Left cardiac atrium (tissue), 4 donors: ENCODE measurements at regions not wholly inside any gene's neighbourhood (a gene's known extent, or its start where the extent isn't known, plus 50 kb on each side); places are given as distances from the start of the nearest gene placed in this dataset.
"Not testable (repeated sequence)": the region's sequence is repeated elsewhere in the genome, so short reads cannot be mapped to it uniquely, and the experiment has no call there.

ENCODE experiments used
- ATAC-seq, 2 donors: fragments of 200-7000 bp; cut with Tn5 transposase; one replicate each; pipeline ENCODE4 v1.9.1; 2020; ENCODE audit warnings: mild to moderate bottlenecking in 2 of 2, moderate library complexity in 2 of 2
- DNase-seq: peaks from one replicate; pipeline ENCODE4 v3.0.0-alpha.2; 2020
- intact Hi-C, 2 donors: fragments of 100-400 bp; cut with DNase I; formaldehyde crosslinking; loops; one replicate each; pipeline versions ENCODE4 v1.14.1 to v1.15.1; 2022 to 2023
- donor health status: DM: no; HTN: yes; CAD: no.
- donor health status: DM: no; HTN: yes; CAD: no; lungs with severe emphysema.
- donor health status: DM: yes; HTN: yes; CAD: no.
- donor health status: Dilated cardiomyopathy.

DNA sequence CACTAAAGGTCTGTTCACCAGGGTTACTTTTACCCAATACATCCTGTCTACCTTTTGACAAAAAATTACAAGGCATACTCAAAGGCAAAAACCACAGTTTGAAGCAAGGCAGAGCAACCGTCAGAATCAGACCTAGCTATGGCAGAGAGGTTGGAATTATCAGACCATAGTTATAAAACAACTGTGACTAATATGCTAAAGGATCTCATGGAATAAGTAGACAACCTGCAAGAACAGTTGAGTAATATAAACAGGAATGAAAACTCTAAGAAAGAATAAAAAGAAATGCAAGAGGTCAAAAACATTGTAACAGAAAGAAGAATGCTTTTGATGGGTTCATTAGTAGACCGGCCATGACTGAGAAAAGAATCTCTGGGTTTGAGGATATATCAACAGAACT is 318.8 kb upstream of the KCNH7 start:
- DNase-seq (no peak), ATAC-seq (no peak)
- intact Hi-C loops = no loop called here

DNA sequence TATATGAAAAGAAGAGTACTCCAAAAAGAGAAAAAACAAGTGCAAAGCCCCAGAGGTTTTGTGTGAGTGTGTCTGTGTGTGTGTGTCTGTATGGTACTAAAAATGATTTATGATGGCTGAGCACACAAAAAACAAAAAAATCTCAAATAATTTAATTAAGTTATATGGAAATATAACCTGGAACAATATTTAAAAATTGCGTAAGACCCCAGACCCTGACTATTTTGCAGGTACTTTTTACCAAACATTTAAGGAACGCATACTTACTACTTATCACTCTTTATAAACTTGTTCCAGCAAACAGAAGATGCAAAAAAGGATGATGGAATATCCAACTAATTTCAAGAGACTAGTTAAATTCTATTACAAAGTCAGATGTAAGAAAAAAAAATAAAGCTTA is 317.4 kb upstream of the KCNH7 start:
- DNase-seq (no peak), ATAC-seq (no peak)
- intact Hi-C loops = no loop called here

DNA sequence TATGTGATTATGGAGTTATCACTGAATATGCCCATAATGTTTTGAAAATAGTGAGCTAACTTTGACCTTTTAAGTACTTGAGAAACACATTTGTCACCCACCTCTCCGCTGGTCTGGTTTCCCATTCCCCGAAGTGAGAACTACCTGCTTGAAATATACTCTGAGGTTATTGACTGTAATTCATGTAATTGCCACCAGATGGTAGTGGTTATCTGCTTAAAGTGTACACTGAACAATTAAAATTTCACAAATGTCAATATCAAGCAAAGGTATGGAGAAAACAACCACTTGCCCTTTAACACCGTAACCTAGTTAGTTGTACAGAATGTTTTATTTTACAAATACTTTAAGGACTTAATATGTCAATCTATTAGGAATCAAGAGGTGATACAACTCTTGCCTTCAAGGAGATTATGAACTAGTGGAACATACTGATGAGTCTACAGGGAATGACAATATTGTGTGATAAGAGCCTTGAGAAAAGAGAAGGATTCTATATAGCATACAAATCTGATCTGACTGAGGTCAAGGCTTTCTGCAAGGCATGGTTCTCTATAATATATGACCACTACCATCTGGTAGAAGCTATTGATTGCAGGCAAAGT is 316.8 kb upstream of the KCNH7 start:
- no peak for ATAC-seq

GRCh38 chr2:163142618-163143017 is 304.1 kb upstream of the KCNH7 start:
- intact Hi-C loops = no loop called here

More for the DNA sequence above, 316.8 kb upstream of the KCNH7 start:
- no peak for DNase-seq
- intact Hi-C loops = no loop called here

GRCh38 chr2:163138947-163139346 is 300.4 kb upstream of the KCNH7 start:
- DNase-seq (no peak), ATAC-seq (no peak)
- intact Hi-C loops = no loop called here

More at GRCh38 chr2:163142618-163143017, 304.1 kb upstream of the KCNH7 start:
- no peak for ATAC-seq
- no peak for DNase-seq

- DNase-seq = no peak
- intact Hi-C loops = no loop called here
- no peak for ATAC-seq
Observed at GRCh38 chr2:163135256-163135655, 296.7 kb upstream of the KCNH7 start.

DNA sequence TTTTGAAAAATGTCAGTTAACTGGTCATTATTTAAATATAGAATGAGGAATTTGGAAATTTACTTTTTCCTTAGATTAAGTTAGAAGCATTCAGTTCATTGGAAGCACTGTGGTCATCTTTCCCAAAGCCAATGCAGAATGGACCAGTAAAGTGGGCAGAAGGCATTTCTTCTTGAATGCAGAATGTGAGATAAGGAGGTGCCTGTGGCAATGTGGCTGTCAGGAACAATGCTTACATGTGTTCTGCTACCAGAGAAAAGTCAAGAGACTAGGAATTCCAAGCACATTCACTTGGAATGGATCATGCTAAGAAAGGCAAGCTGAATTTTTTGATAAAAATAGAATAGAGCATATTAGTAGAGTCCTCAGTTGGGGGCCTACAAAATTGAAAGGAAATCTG is 295.0 kb upstream of the KCNH7 start:
- intact Hi-C loops = loop anchor here in 1 of 2 donors (2.0 kb wide), 1 partner anchor 243 kb away; no protein-coding TSS in a partner anchor
- ATAC-seq = peak; percentile 37 to 59

DNA sequence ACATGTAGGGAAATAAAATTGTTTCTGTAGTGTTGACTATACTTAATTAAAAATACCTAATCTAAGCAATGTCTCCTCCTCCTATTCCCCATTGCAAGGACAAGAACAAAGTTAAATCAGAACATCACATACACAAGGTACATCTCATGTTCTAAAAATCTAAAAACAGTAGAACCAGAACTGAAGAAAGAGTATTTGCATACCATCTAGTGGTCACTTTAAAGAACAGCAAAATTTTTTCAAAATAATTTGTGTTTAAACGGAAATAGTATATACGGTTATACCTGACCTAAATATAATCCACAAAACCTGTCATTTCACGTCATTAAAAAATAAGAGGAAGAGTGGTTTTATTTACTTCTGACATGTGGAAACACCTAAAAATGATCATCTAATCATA is 294.3 kb upstream of the KCNH7 start:
- ATAC-seq (peak in 1 of 2 donors; percentile 18), DNase-seq (no peak)
- intact Hi-C loops = loop anchor here in 1 of 2 donors (2.0 kb wide), 1 partner anchor 242 kb away; no protein-coding TSS in a partner anchor

More for the DNA sequence above, 295.0 kb upstream of the KCNH7 start:
- no peak for DNase-seq

DNA sequence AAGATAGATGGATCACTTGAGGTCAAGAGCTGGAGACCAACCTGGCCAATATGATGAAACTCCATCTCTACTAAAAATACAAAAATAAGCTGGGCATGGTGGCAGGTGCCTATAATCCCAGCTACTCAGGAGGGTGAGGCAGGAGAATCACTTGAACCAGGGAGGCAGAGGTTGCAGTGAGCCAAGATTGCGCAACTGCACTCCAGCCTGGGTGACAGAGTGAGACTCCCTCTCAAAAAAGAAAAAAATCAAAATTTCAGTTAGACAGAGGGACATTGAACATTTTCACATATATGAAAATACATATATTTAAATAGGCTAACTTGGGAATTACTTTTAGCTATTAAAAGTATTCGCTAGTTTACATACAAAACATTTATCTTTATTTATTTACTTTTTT is 293.6 kb upstream of the KCNH7 start:
- DNase-seq, ATAC-seq: not testable (repeated sequence)
- intact Hi-C loops = loop anchor here in 1 of 2 donors (2.0 kb wide), 1 partner anchor 241 kb away; no protein-coding TSS in a partner anchor

- no peak for ATAC-seq
- no peak for DNase-seq
- intact Hi-C loops = no loop called here
Observed at GRCh38 chr2:163123526-163123925, 285.0 kb upstream of the KCNH7 start.

GRCh38 chr2:163122257-163122656 is 283.7 kb upstream of the KCNH7 start:
- ATAC-seq (peak in 1 of 2 donors; percentile 61), DNase-seq (no peak)
- intact Hi-C loops = no loop called here

- ATAC-seq (peak in 1 of 2 donors; percentile 77), DNase-seq (no peak)
- intact Hi-C loops = no loop called here
Observed at GRCh38 chr2:163121483-163121882, 282.9 kb upstream of the KCNH7 start.

DNA sequence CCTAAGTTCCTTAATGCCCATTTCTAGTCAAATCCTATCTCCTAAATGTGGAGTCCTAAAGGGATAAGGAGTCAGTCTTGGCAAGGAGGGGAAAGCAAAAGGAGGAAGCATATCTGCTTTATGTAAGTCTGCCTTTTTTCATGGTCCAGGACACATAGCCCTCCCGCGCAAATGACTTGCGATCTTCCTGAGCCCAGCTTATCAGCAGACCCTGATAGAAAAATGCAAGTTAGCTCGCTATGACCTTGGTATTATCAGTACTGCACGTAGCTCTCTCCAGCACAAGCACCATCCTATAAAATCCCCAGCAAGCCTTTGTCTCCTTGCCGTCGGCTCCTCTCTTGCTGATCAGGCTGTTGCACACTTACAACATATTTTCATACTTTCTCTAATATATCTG is 281.4 kb upstream of the KCNH7 start:
- peak in 1 of 2 donors; percentile 44 for ATAC-seq
- intact Hi-C loops = no loop called here
- no peak for DNase-seq

DNA sequence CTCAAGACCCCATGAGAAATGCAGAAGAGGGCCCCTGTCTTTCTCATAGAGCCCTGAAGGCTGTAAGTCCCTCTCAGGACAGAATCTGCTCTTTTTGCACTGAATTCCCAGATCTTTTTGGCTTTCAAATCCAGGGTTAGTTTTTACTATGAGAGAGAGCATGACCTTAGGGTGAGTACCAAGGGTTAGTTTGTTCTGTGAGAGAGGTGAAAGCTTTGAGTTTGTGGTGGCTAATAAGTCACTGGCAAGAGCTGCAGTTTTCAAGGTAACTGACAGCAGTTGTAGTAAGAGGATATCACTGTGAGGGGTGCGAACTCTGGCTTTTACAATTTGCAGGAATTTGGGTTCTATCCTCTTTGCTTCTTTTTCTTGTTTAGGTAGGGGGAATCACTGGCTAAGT is 248.4 kb upstream of the KCNH7 start:
- ATAC-seq (no peak), DNase-seq (no peak)
- intact Hi-C loops = no loop called here

- DNase-seq, intact Hi-C loops, ATAC-seq: not testable (repeated sequence)
Observed at GRCh38 chr2:163085366-163086024, 246.9 kb upstream of the KCNH7 start.

GRCh38 chr2:163081754-163082153 is 243.2 kb upstream of the KCNH7 start:
- intact Hi-C loops = no loop called here
- ATAC-seq (no peak), DNase-seq (no peak)

- DNase-seq (no peak), ATAC-seq (no peak)
- intact Hi-C loops = no loop called here
Observed at GRCh38 chr2:163077241-163077640, 238.7 kb upstream of the KCNH7 start.

- ATAC-seq (no peak), DNase-seq (no peak)
- intact Hi-C loops = no loop called here
Observed at GRCh38 chr2:163066085-163066484, 227.5 kb upstream of the KCNH7 start.

DNA sequence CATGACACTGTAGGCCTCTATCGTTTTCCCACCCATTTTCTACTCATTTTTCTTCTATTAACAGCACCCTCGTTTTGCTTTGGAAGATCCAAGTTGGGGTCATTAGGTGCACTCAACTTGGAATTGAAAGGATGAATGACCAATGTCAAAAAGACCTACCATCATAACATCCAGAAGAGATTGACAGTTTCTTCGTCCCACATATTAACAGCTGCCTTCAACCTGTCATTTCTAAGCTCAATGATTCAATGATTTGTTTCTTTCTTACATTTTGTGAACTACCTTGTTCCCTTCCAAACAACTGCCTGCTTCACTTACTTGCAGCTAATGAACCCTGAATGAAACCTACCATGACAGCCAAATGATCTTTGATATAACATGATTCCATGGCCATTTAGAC is 224.0 kb upstream of the KCNH7 start:
- no peak for ATAC-seq
- DNase-seq = no peak
- intact Hi-C loops = no loop called here

DNA sequence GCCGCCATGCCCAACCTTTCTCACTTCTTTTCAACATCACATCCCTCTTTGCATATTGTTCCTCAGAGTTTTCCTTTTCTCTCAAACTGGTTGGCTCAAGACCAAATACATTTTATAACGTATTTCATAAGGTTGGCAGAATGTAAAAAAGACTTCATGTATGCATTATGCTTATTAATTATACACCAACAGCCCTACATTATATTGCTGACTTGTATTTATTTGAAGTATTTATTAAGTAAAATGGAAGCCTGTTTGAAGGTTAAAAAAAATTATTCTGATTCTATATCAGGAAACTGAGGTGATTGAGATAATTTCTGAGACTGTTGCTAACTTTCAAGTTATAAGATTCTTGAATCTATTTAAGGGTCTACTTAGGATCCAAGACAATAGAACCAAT is 208.0 kb upstream of the KCNH7 start:
- DNase-seq (no peak), ATAC-seq (no peak)
- intact Hi-C loops = no loop called here

DNA sequence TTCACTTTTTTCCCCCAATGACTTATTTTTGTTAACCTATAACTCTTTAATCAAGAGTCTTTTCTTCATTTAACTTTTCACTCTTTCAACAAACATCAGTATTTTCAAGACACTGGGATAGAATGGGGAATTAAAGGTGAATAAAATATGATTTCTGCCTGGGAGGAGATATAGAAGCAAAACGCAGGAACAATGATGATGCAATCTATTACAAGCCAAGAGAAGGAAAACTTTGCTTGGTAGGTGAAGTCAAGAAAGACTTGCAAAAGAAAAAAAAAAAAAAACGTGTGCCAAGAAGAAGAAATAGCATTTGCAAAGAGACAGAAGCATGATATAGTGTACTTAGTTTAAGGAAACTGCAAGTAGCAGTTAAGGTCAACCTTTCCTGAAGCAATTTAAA is 207.3 kb upstream of the KCNH7 start:
- ATAC-seq = no peak

More for the DNA sequence above, 207.3 kb upstream of the KCNH7 start:
- intact Hi-C loops = no loop called here
- DNase-seq = no peak
